ENCODE measurements at regions not wholly inside any gene's neighbourhood (a gene's known extent, or its start where the extent isn't known, plus 50 kb on each side); places are given as distances from the start of the nearest gene placed in this dataset.

DNA sequence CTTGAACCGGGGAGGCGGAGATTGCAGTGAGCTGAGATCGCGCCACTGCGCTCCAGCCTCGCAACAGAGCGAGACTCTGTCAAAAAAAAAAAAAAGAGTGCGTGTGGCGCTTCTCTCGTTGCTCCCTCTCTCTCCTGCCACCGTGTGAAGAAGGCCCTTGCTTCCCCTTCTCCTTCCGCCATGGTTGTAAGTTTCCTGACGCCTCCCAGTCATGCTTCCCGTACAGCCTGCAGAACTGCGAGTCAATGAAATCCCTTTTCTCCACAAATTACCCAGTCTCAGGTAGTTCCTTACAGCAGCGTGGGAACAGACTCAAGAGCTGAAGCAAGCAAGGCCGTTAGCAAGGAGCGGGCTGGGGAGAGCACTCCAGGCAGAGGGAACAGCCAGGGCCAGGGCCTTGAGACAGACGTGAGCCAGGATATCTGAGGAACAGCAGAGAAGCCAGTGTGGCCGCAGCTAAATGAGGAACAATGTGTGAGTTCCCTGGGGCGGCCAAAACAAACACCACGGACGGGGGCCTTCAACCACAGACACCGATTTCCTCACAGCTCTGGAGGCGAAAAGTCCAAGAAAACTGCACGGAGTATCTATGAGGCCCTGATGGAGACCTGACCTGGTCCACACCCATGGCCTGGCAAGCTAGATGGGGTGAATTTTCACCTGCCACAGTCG lies 54.2 kb upstream of the ETS2 start:
- H2BK5ac ChIP-seq (ENCODE audit: low read depth, low read length, poor library complexity), result no peak overlapping the region
- WGBS (ENCODE audit: extremely low coverage, insufficient coverage, insufficient read length), result no CpG with 5 or more reads among the region's 27 CpGs
- no peaks in the 10 kb centered on the region for H3K4me1 ChIP-seq (ENCODE audit: control insufficient read depth in 1 of 2, insufficient read depth in 2 of 2, low read length in 2 of 2)
- H3K4me2 ChIP-seq (ENCODE audit: low read length), result no peak overlapping the region
- no peaks in the 10 kb centered on the region for H3K9me3 ChIP-seq (ENCODE audit: insufficient read depth, low read depth, low read length)
- H3K4ac ChIP-seq (ENCODE audit: low read depth, low read length), result no peak overlapping the region
- no peak overlapping the region for H4K91ac ChIP-seq (ENCODE audit: low read depth, low read length)
- no peak overlapping the region for H3K4me3 ChIP-seq (ENCODE audit: low read depth, low read length)
- no peaks in the 10 kb centered on the region for H3K79me2 ChIP-seq (ENCODE audit: control insufficient read depth, insufficient read depth, low read length, poor library complexity)
- no peaks in the 10 kb centered on the region for H3K27me3 ChIP-seq (ENCODE audit: insufficient read depth, low read length)
- DNase-seq, result no peak
- H4K8ac ChIP-seq (ENCODE audit: low read depth, low read length), result no peak overlapping the region
- H2AK5ac ChIP-seq (ENCODE audit: low read length), result no peak overlapping the region
- H3K18ac ChIP-seq (ENCODE audit: low read length), result no peak overlapping the region
- H4K12ac ChIP-seq (ENCODE audit: low read depth, low read length), result no peak overlapping the region
- H2AFZ ChIP-seq (ENCODE audit: insufficient read depth, low read length, poor library complexity), result no peak overlapping the region
- H2BK120ac ChIP-seq (ENCODE audit: insufficient read depth, low read length, poor library complexity), result no peak overlapping the region
- no peak overlapping the region for H2BK12ac ChIP-seq (ENCODE audit: low read length)
- no peaks in the 10 kb centered on the region for H3K36me3 ChIP-seq (ENCODE audit: control insufficient read depth in 1 of 2, insufficient read depth in 2 of 2, low read length in 2 of 2)
- H3K9ac ChIP-seq (ENCODE audit: low read length), result no peak overlapping the region
- no peak overlapping the region for H3K27ac ChIP-seq (ENCODE audit: low read depth, low read length)
- no peak overlapping the region for H3K23ac ChIP-seq (ENCODE audit: low read length)
- no peak overlapping the region for H3K14ac ChIP-seq (ENCODE audit: low read length)
- no peaks in the 10 kb centered on the region for H3K79me1 ChIP-seq (ENCODE audit: low read length)

DNA sequence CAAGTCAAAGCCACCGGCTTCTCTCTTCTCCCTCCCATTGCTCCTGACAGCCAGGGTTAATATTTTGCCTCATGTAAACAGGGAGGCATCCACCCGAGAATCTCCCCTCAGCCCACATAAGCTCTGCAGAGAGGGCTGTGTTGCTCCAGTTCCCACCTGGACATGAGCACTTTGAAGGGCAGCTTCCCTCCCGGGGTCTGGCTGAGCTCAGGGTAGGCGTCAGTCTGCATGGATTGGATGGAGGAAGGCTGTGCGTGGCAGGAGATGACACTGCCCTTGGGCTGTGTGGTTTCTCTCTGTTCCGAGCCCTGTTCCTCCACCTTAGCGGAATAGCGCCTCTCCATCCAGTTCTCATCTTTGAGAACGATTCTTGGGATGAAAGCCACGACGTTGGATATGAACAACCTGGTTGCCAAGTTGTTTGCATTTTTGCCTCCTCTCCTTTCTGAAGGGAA lies 53.7 kb upstream of the ETS2 start:
- Histone ChIP-seq H4K12ac (ENCODE audit: low read depth, low read length) (no peak overlapping the region), H3K9ac (ENCODE audit: low read length) (no peak overlapping the region)
- WGBS (ENCODE audit: extremely low coverage, insufficient coverage, insufficient read length), result no CpG with 5 or more reads among the region's 11 CpGs

DNA sequence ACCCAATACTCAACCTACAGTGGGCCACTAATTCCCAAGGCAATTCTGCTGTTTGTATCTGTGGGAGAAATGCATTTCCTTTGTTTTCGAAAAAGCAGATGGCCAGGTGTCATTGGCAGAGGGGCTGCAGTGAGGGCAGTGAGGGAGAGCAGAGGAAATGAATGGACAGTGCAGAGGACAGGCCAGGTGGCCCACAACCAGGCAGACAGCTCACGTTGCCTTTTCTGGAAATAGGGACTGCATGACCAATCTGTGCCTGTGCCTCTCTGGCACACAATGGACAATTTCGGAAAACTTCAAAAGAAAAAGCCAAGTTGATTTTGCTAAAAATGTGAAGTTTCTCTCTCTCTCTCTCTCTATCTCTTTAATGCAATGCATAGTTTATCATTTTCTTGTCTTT lies 52.6 kb upstream of the ETS2 start:
- H4K91ac ChIP-seq (ENCODE audit: low read depth, low read length), result no peak overlapping the region
- no peaks in the 10 kb centered on the region for H3K79me1 ChIP-seq (ENCODE audit: low read length)
- H3K4me2 ChIP-seq (ENCODE audit: low read length), result no peak overlapping the region
- H3K36me3 ChIP-seq (ENCODE audit: control insufficient read depth in 1 of 2, insufficient read depth in 2 of 2, low read length in 2 of 2), result no peaks in the 10 kb centered on the region
- H2BK5ac ChIP-seq (ENCODE audit: low read depth, low read length, poor library complexity), result no peak overlapping the region
- no peak overlapping the region for H3K9ac ChIP-seq (ENCODE audit: low read length)
- H3K14ac ChIP-seq (ENCODE audit: low read length), result no peak overlapping the region
- H3K4ac ChIP-seq (ENCODE audit: low read depth, low read length), result no peak overlapping the region
- H3K4me3 ChIP-seq (ENCODE audit: low read depth, low read length), result no peak overlapping the region
- no peaks in the 10 kb centered on the region for H3K27me3 ChIP-seq (ENCODE audit: insufficient read depth, low read length)
- DNase-seq, result no peak
- no peak overlapping the region for H4K8ac ChIP-seq (ENCODE audit: low read depth, low read length)
- H2BK12ac ChIP-seq (ENCODE audit: low read length), result no peak overlapping the region
- H4K12ac ChIP-seq (ENCODE audit: low read depth, low read length), result no peak overlapping the region
- H2AFZ ChIP-seq (ENCODE audit: insufficient read depth, low read length, poor library complexity), result no peak overlapping the region
- no peak overlapping the region for H2AK5ac ChIP-seq (ENCODE audit: low read length)
- H3K4me1 ChIP-seq (ENCODE audit: control insufficient read depth in 1 of 2, insufficient read depth in 2 of 2, low read length in 2 of 2), result no peaks in the 10 kb centered on the region
- no CpG with 5 or more reads among the region's 3 CpGs for WGBS (ENCODE audit: extremely low coverage, insufficient coverage, insufficient read length)
- H2BK120ac ChIP-seq (ENCODE audit: insufficient read depth, low read length, poor library complexity), result no peak overlapping the region
- H3K23ac ChIP-seq (ENCODE audit: low read length), result no peak overlapping the region
- H3K9me3 ChIP-seq (ENCODE audit: insufficient read depth, low read depth, low read length), result no peaks in the 10 kb centered on the region
- H3K79me2 ChIP-seq (ENCODE audit: control insufficient read depth, insufficient read depth, low read length, poor library complexity), result no peaks in the 10 kb centered on the region
- no peak overlapping the region for H3K27ac ChIP-seq (ENCODE audit: low read depth, low read length)
- no peak overlapping the region for H3K18ac ChIP-seq (ENCODE audit: low read length)

More for the DNA sequence above, 53.7 kb upstream of the ETS2 start:
- H2BK120ac ChIP-seq (ENCODE audit: insufficient read depth, low read length, poor library complexity), result no peak overlapping the region
- no peak overlapping the region for H3K4ac ChIP-seq (ENCODE audit: low read depth, low read length)
- no peak overlapping the region for H2BK5ac ChIP-seq (ENCODE audit: low read depth, low read length, poor library complexity)
- no peaks in the 10 kb centered on the region for H3K79me2 ChIP-seq (ENCODE audit: control insufficient read depth, insufficient read depth, low read length, poor library complexity)
- no peak overlapping the region for H3K27ac ChIP-seq (ENCODE audit: low read depth, low read length)
- no peak overlapping the region for H3K4me2 ChIP-seq (ENCODE audit: low read length)
- H3K27me3 ChIP-seq (ENCODE audit: insufficient read depth, low read length), result no peaks in the 10 kb centered on the region
- H2AK5ac ChIP-seq (ENCODE audit: low read length), result no peak overlapping the region
- no peak for DNase-seq
- no peak overlapping the region for H3K18ac ChIP-seq (ENCODE audit: low read length)
- no peak overlapping the region for H2BK12ac ChIP-seq (ENCODE audit: low read length)
- no peak overlapping the region for H4K8ac ChIP-seq (ENCODE audit: low read depth, low read length)
- H3K14ac ChIP-seq (ENCODE audit: low read length), result no peak overlapping the region
- no peaks in the 10 kb centered on the region for H3K79me1 ChIP-seq (ENCODE audit: low read length)
- H3K4me3 ChIP-seq (ENCODE audit: low read depth, low read length), result no peak overlapping the region
- no peaks in the 10 kb centered on the region for H3K9me3 ChIP-seq (ENCODE audit: insufficient read depth, low read depth, low read length)
- no peak overlapping the region for H4K91ac ChIP-seq (ENCODE audit: low read depth, low read length)
- H3K36me3 ChIP-seq (ENCODE audit: control insufficient read depth in 1 of 2, insufficient read depth in 2 of 2, low read length in 2 of 2), result no peaks in the 10 kb centered on the region
- no peak overlapping the region for H2AFZ ChIP-seq (ENCODE audit: insufficient read depth, low read length, poor library complexity)
- H3K23ac ChIP-seq (ENCODE audit: low read length), result no peak overlapping the region
- no peaks in the 10 kb centered on the region for H3K4me1 ChIP-seq (ENCODE audit: control insufficient read depth in 1 of 2, insufficient read depth in 2 of 2, low read length in 2 of 2)

DNA sequence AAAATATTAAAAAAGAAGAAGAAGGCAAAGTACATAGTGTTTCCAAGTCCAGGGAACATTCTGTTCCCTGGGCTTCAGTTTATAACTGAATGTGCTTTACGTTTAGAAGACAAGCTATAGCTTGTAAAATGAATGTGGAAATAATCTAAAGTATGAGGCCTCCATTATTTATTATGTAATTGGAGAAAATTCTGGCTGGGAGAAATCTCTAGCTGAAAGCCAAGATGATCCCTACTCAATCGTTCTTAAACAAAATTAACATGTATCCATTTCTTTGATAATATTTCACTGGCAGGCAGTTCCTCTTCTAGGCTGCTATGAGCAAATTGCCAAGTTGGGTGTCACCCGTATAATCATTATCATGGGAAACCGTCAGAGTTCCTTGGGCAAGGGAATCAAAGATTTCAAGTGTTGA lies 52.2 kb upstream of the ETS2 start:
- Histone ChIP-seq H3K9ac (ENCODE audit: low read length) (no peak overlapping the region), H2BK120ac (ENCODE audit: insufficient read depth, low read length, poor library complexity) (no peak overlapping the region), H3K23ac (ENCODE audit: low read length) (no peak overlapping the region), H3K4me3 (ENCODE audit: low read depth, low read length) (no peak overlapping the region), H2AFZ (ENCODE audit: insufficient read depth, low read length, poor library complexity) (no peak overlapping the region), H3K4me1 (ENCODE audit: control insufficient read depth in 1 of 2, insufficient read depth in 2 of 2, low read length in 2 of 2) (no peaks in the 10 kb centered on the region), H2BK12ac (ENCODE audit: low read length) (no peak overlapping the region), H3K14ac (ENCODE audit: low read length) (no peak overlapping the region), H2BK5ac (ENCODE audit: low read depth, low read length, poor library complexity) (no peak overlapping the region), H3K4ac (ENCODE audit: low read depth, low read length) (no peak overlapping the region), H3K79me1 (ENCODE audit: low read length) (no peaks in the 10 kb centered on the region), H4K8ac (ENCODE audit: low read depth, low read length) (no peak overlapping the region), H3K27me3 (ENCODE audit: insufficient read depth, low read length) (no peaks in the 10 kb centered on the region), H2AK5ac (ENCODE audit: low read length) (no peak overlapping the region), H3K18ac (ENCODE audit: low read length) (no peak overlapping the region), H4K12ac (ENCODE audit: low read depth, low read length) (no peak overlapping the region), H3K9me3 (ENCODE audit: insufficient read depth, low read depth, low read length) (no peaks in the 10 kb centered on the region), H3K4me2 (ENCODE audit: low read length) (no peak overlapping the region), H3K79me2 (ENCODE audit: control insufficient read depth, insufficient read depth, low read length, poor library complexity) (no peaks in the 10 kb centered on the region), H3K27ac (ENCODE audit: low read depth, low read length) (no peak overlapping the region), H4K91ac (ENCODE audit: low read depth, low read length) (no peak overlapping the region), H3K36me3 (ENCODE audit: control insufficient read depth in 1 of 2, insufficient read depth in 2 of 2, low read length in 2 of 2) (no peaks in the 10 kb centered on the region)
- DNase-seq, result no peak
- WGBS (ENCODE audit: extremely low coverage, insufficient coverage, insufficient read length), result no CpG with 5 or more reads among the region's 4 CpGs
